AG10803 (cell line): ENCODE measurements at regions not wholly inside any gene's neighbourhood (a gene's known extent, or its start where the extent isn't known, plus 50 kb on each side); places are given as distances from the start of the nearest gene placed in this dataset.

Experiments used
- DNase-seq: peaks from one replicate; pipeline ENCODE4 v3.0.0; 2010; ENCODE audit warnings: low read depth
- H3K4me3 ChIP-seq: 2 replicates; pipeline ENCODE4 v1.5.1; 2011; ENCODE audit warnings: mild to moderate bottlenecking, low read length, control low read depth
- TF ChIP-seq, protein P1 (sequence below): conservative IDR thresholded peaks from 2 replicates; pipeline ENCODE4 v1.5.1; 2011; ENCODE audit warnings: mild to moderate bottlenecking, low read length, control low read depth, inconsistent platforms

DNA sequence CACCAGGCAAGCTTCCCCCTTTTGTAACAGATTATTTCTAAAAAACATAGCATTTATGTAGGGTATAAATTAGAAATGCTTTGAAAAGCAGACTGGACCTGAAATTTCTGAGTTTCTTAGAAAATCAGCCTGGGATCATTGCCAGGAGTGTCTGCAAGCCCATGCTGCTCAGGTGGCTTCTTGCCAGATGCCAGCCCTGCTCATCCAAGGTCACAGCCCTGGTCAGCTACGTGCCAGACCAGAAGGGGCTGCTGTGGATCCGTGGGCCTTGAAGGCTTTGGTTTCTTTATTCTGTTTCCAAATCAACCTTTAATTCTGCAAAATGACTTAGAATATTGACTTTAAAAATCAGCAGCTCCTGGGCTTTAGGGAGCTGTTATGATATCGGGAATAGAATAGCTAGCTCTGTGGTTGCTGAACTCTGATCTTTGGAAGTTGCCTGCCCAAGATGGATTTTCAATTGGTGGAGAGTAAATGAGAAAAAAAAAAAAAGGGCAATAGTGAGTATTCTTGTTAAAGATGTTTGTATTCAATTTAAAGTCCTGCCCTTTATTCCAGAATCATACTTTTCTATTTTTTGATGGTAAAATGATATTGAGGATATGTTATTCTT lies 370.1 kb upstream of the ONECUT1 start:
- H3K4me3 ChIP-seq = no peak overlapping the region
- DNase-seq = no peak
- TF ChIP-seq, protein P1, sequence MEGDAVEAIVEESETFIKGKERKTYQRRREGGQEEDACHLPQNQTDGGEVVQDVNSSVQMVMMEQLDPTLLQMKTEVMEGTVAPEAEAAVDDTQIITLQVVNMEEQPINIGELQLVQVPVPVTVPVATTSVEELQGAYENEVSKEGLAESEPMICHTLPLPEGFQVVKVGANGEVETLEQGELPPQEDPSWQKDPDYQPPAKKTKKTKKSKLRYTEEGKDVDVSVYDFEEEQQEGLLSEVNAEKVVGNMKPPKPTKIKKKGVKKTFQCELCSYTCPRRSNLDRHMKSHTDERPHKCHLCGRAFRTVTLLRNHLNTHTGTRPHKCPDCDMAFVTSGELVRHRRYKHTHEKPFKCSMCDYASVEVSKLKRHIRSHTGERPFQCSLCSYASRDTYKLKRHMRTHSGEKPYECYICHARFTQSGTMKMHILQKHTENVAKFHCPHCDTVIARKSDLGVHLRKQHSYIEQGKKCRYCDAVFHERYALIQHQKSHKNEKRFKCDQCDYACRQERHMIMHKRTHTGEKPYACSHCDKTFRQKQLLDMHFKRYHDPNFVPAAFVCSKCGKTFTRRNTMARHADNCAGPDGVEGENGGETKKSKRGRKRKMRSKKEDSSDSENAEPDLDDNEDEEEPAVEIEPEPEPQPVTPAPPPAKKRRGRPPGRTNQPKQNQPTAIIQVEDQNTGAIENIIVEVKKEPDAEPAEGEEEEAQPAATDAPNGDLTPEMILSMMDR = no peak

DNA sequence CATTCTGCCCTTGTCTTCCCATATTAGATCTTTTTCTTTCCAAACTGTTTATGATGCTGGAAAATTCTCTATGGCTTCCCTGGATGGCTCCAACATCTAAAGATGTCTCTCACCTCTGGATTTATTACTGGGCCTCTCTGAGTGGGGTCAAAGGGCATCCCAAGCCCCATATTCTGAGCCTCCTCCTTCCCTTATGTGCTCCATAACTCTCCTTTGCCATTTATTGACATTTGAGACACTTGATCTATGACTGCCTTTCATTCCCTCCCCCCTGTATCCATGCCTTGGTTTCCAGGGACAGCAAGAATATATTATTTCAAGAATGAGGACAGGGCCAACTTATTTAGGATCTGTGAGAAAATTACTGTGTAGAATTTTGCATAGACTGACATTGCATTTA lies 369.3 kb upstream of the ONECUT1 start:
- no peak overlapping the region for H3K4me3 ChIP-seq
- no peak for DNase-seq
- TF ChIP-seq, protein P1 = no peak

DNA sequence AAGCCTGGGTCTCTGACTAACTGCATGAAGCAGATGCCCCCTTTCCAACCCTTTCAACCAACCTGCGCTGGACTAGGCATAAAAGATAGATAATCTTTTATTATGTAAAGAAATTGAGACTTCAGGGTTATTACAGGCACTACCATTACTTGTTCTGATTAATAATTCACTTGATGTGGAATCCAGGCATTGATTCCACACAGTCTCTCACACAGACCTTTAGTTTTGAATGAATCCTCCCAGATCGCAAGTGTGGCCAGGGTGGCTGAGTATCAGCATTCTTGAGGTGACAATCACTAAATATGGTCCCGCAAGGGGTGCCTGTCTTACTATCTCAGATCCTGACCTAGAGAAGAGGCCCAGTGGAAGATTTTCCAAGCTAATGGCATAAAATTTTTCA lies 368.9 kb upstream of the ONECUT1 start:
- DNase-seq = no peak
- no peak overlapping the region for H3K4me3 ChIP-seq
- TF ChIP-seq, protein P1 = no peak

DNA sequence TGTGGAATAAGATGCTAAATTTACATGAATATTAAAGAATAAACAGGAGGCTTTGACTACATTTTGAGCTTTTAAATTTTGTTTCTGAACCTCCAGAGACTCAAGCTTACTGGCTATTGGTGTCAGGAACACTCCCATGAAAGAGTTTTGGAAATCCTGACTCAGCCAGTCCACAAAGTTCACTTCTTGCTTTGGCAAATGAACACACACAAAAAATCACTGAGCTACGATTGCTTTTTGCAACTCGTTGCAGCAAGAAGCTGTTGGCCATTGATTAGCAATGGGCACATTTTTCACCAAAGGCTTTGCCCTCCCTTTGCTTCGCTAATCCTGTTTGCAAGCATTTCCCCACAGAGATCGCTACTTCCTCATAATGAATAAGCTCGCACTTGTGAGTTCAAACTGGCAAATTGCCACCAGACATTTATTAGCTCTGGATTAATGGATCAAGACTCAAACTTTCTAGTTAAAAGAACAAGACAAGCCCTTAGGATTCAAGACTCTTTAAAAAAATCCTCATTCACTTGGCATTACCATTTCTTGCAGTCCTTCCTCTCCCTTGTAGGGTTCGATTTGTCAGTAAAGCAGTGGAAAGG lies 343.2 kb upstream of the ONECUT1 start:
- TF ChIP-seq, protein P1 = no peak
- H3K4me3 ChIP-seq = no peak overlapping the region
- DNase-seq = no peak

DNA sequence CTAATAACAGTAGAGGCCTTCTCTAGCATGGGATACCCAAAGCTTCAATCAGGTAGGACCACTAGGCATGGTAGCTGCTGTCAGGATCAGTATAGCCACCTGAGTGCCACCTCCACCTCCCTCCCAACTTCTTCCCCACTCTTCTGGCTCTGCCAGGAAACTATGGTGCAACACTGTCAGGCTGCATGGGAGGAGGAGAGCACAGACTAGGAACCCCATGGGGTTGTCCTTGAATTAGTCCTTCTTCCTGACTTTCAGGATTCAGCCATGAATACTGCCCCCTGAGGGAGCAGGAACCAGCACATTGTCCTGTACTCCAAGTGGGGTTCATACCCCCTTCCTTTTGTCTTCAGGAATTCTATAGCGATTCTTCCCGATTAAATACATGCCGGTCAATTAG lies 340.8 kb upstream of the ONECUT1 start:
- DNase-seq = no peak
- TF ChIP-seq, protein P1 = no peak
- H3K4me3 ChIP-seq = no peak overlapping the region

DNA sequence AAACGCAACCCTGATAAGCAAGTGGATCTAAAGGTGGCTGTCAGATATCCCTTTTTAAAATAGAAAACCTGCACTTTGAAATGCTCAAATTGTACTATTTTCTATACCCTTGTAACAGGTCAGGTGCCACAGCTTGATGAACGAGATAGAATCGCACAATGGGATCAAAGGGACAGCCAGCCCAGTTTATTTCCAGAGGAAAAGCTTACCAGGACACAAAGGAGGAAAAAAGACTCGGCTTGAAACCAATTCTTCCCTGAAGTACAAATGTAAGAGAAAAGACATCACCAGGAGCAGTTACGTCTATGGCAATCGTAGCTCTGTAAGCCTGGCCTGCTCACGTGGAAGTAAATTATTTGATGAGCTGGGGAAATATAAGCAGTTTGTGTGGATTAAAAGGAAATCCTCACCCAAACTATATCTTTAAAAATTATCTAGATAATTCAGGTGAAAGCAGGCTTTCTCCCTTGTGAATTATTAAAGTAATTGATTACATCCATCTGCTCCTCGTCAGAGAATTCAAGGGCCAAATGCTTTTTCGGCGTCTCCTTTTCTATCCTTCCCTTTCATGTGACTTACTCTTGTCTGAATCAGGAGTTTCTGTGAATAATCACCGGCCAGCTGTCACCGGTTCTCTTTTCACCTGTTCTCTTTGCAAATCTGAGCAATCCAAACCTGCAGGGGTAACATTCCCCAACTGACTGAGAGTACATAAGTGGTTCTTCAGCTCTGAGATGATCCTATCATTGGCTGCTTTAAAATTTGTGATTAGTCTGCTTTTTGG lies 339.2 kb upstream of the ONECUT1 start:
- DNase-seq = no peak
- TF ChIP-seq, protein P1 = no peak
- H3K4me3 ChIP-seq = no peak overlapping the region

DNA sequence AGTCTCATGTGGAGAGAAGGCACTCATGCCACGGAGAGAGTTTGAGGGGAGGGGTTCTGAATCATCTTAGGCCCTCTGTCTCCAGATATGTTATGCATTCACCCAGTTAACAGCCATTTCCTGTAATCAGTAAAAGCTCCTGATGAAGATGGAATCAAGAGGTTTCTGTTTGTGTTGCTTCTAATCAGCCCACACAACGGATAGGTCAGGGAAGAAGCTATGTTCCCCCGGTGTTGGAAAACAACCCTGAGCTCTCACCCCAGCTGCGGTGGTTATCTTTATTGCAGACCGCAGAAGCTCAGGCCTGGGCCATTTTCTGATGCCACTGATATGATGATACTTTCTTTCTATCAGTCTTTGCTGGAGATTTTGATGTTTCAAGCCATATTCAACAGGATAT lies 338.5 kb upstream of the ONECUT1 start:
- TF ChIP-seq, protein P1 = no peak
- no peak overlapping the region for H3K4me3 ChIP-seq
- DNase-seq = no peak
